T-cell (primary cell): ENCODE measurements at regions not wholly inside any gene's neighbourhood (a gene's known extent, or its start where the extent isn't known, plus 50 kb on each side); places are given as distances from the start of the nearest gene placed in this dataset.

Experiments
- ATAC-seq, 4 experiments: fragments of 200-7000 bp in 3 of 4; fragments of 150-1000 bp in 1 of 4; cut with Tn5 transposase; replicated peaks in 1 of 4; 1 replicate in 3 of 4; 2 replicates in 1 of 4; pipeline ENCODE4 v1.10.0; 2021; ENCODE audit warnings: moderate library complexity in 3 of 4, mild to moderate bottlenecking in 2 of 4, moderate number of reproducible peaks in 1 of 4
- CTCF ChIA-PET, 2 donors: fragments of 300-600 bp; sonication (Branson Sonifier 250); formaldehyde crosslinking; loops; one replicate each; lab custom pipeline; 2022; ENCODE audit warnings: antibody characterized with exemption in 2 of 2; lab: Charles Lee
- POLR2A ChIA-PET, 2 donors: fragments of 300-600 bp; sonication (Branson Sonifier 250); formaldehyde crosslinking; loops; one replicate each; lab custom pipeline; 2022; ENCODE audit warnings: antibody characterized with exemption in 2 of 2; lab: Charles Lee
- DNase-seq, 35 experiments: peaks; one replicate each; pipeline versions ENCODE4 v3.0.0 to v3.0.0-alpha.2; 2013 to 2023
- H3K27ac ChIP-seq: one replicate; pipeline ENCODE4 v1.5.1; 2013; ENCODE audit warnings: low read length
- H3K27me3 ChIP-seq, 2 experiments: replicated peaks in 1 of 2; 1 replicate in 1 of 2; 2 replicates in 1 of 2; pipeline versions ENCODE4 v1.6.1 to v1.7.0; 2013; ENCODE audit warnings: low read length in 1 of 2, mixed read lengths in 1 of 2; ENCODE audit not compliant: control insufficient read depth in 2 of 2, insufficient read depth in 2 of 2; ENCODE audit errors: extremely low read depth in 1 of 2
- H3K36me3 ChIP-seq, 2 donors: 1 replicate in 1 of 2; 2 replicates in 1 of 2; pipeline versions ENCODE4 v1.6.1 to v1.7.0; 2013; ENCODE audit warnings: low read length in 1 of 2; ENCODE audit not compliant: control insufficient read depth in 2 of 2, insufficient read depth in 1 of 2; ENCODE audit errors: extremely low read depth in 1 of 2
- H3K4me1 ChIP-seq, 2 experiments: 1 replicate in 1 of 2; 2 replicates in 1 of 2; pipeline versions ENCODE4 v1.6.1 to v1.7.0; 2013; ENCODE audit warnings: low read length in 2 of 2, mixed read lengths in 1 of 2; ENCODE audit not compliant: insufficient read depth in 2 of 2, control insufficient read depth in 1 of 2; ENCODE audit errors: extremely low read depth in 1 of 2
- H3K4me3 ChIP-seq, 2 donors: 1 replicate in 1 of 2; 2 replicates in 1 of 2; pipeline versions ENCODE4 v1.5.1 to v1.7.0; 2013; ENCODE audit warnings: mild to moderate bottlenecking in 2 of 2, low read length in 1 of 2, moderate library complexity in 1 of 2; ENCODE audit not compliant: control insufficient read depth in 1 of 2; ENCODE audit errors: extremely low read depth in 1 of 2
- H3K9me3 ChIP-seq: 2 replicates; pipeline ENCODE4 v1.7.0; 2013
- H3K27ac Mint-ChIP-seq, 2 donors: one replicate each; pipeline ENCODE4 v1.8.0; 2020 to 2021; ENCODE audit warnings: mild to moderate bottlenecking in 2 of 2, mixed read lengths in 2 of 2
- H3K27me3 Mint-ChIP-seq, 2 donors: one replicate each; pipeline ENCODE4 v1.8.0; 2021 to 2022; ENCODE audit warnings: mixed read lengths in 2 of 2
- H3K36me3 Mint-ChIP-seq: one replicate; pipeline ENCODE4 v1.8.0; 2021; ENCODE audit warnings: mixed read lengths
- H3K4me1 Mint-ChIP-seq, 3 donors: one replicate each; pipeline ENCODE4 v1.8.0; 2020 to 2022; ENCODE audit warnings: mixed read lengths in 3 of 3, mild to moderate bottlenecking in 1 of 3
- H3K4me3 Mint-ChIP-seq, 3 donors: one replicate each; pipeline ENCODE4 v1.8.0; 2020 to 2022; ENCODE audit warnings: mild to moderate bottlenecking in 3 of 3, mixed read lengths in 3 of 3, moderate library complexity in 3 of 3
- H3K9me3 Mint-ChIP-seq, 3 donors: one replicate each; pipeline ENCODE4 v1.8.0; 2020 to 2022; ENCODE audit warnings: mixed read lengths in 3 of 3
- WGBS: methylation state at CpG from one replicate; pipeline ENCODE4 v1.1.5; 2013; ENCODE audit warnings: missing lambda C conversion rate; ENCODE audit not compliant: insufficient coverage; 5-methylcytosine and 5-hydroxymethylcytosine counted together

DNA sequence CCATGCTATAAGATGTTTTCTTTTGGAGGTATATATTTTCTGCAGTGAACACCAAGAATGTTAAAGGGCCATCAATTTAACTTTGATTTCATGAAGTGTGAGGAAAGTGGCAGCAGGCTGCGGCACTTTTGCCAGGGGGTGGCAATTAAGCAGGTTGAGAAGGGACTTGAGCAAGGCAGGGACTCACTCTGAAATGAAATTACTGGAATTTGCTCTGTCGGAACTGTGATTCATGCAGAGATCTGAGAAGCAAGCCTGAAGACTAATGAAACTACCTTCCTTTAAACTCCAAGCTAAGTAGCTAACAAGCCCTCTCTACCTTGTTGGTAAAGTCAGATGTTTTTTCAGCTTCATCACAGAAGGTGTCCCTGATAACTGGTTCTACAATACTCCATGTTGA, 441.6 kb downstream of the SIPA1L2 start:
- peaks cover 0 to 6% (median 0%) of the 10 kb centered on the region in 3 donors for H3K9me3 Mint-ChIP-seq
- peaks cover 0 to 9% of the 10 kb centered on the region in 2 donors for H3K27me3 Mint-ChIP-seq
- no peaks in the 10 kb centered on the region for H3K4me1 ChIP-seq
- no peaks in the 10 kb centered on the region for H3K36me3 ChIP-seq
- WGBS: no CpG with 5 or more reads among the region's 2 CpGs
- DNase-seq (no peak), ATAC-seq (no peak)
- CTCF ChIA-PET: no interaction called here
- H3K4me3 Mint-ChIP-seq: no peak overlapping the region
- POLR2A ChIA-PET: no interaction called here
- H3K4me3 ChIP-seq: no peak overlapping the region
- no peaks in the 10 kb centered on the region for H3K4me1 Mint-ChIP-seq
- H3K27ac ChIP-seq: no peak overlapping the region
- H3K27me3 ChIP-seq: peaks cover 0 to 5% of the 10 kb centered on the region in 2 experiments
- no peaks in the 10 kb centered on the region for H3K9me3 ChIP-seq
- no peaks in the 10 kb centered on the region for H3K36me3 Mint-ChIP-seq
- H3K27ac Mint-ChIP-seq: no peak overlapping the region

GRCh38 chr1:232186931-232187330, 443.0 kb downstream of the SIPA1L2 start:
- no peaks in the 10 kb centered on the region for H3K36me3 ChIP-seq
- H3K36me3 Mint-ChIP-seq: no peaks in the 10 kb centered on the region
- no peak overlapping the region for H3K4me3 Mint-ChIP-seq
- no peak overlapping the region for H3K4me3 ChIP-seq
- H3K9me3 ChIP-seq: no peaks in the 10 kb centered on the region
- no peaks in the 10 kb centered on the region for H3K4me1 Mint-ChIP-seq
- H3K27ac ChIP-seq: no peak overlapping the region
- ChIA-PET POLR2A (no interaction called here), CTCF (no interaction called here)
- peaks cover 0 to 12% of the 10 kb centered on the region in 2 donors for H3K27me3 Mint-ChIP-seq
- WGBS: 100% methylated on average over 2 of the region's 3 CpGs
- H3K27ac Mint-ChIP-seq: no peak overlapping the region
- ATAC-seq (no peak), DNase-seq (no peak)
- H3K4me1 ChIP-seq: no peaks in the 10 kb centered on the region
- H3K27me3 ChIP-seq: peaks cover 2 to 8% of the 10 kb centered on the region in 2 experiments
- no peaks in the 10 kb centered on the region for H3K9me3 Mint-ChIP-seq

GRCh38 chr1:232184561-232185530, 445.1 kb downstream of the SIPA1L2 start:
- Mint-ChIP-seq H3K9me3 (no peaks in the 10 kb centered on the region), H3K4me1 (no peaks in the 10 kb centered on the region), H3K27ac (no peak overlapping the region), H3K36me3 (no peaks in the 10 kb centered on the region), H3K27me3 (peaks cover 3 to 12% of the 10 kb centered on the region in 2 donors), H3K4me3 (no peak overlapping the region)
- ChIA-PET POLR2A (no interaction called here), CTCF (no interaction called here)
- DNase-seq (no peak), ATAC-seq (no peak)
- Histone ChIP-seq H3K4me3 (no peak overlapping the region), H3K27me3 (peaks cover 2 to 8% of the 10 kb centered on the region in 2 experiments), H3K27ac (no peak overlapping the region), H3K4me1 (no peaks in the 10 kb centered on the region), H3K36me3 (no peaks in the 10 kb centered on the region), H3K9me3 (no peaks in the 10 kb centered on the region)
- WGBS: 84% methylated on average over 13 of the region's 18 CpGs

GRCh38 chr1:232183802-232184201, 446.1 kb downstream of the SIPA1L2 start:
- ChIA-PET CTCF (no interaction called here), POLR2A (no interaction called here)
- Mint-ChIP-seq H3K27me3 (peaks cover 3 to 15% of the 10 kb centered on the region in 2 donors), H3K27ac (no peak overlapping the region), H3K9me3 (no peaks in the 10 kb centered on the region), H3K4me3 (no peak overlapping the region), H3K36me3 (no peaks in the 10 kb centered on the region), H3K4me1 (no peaks in the 10 kb centered on the region)
- H3K36me3 ChIP-seq: no peaks in the 10 kb centered on the region
- no peak for DNase-seq
- H3K9me3 ChIP-seq: no peaks in the 10 kb centered on the region
- H3K4me3 ChIP-seq: no peak overlapping the region
- H3K27ac ChIP-seq: no peak overlapping the region
- no peak for ATAC-seq
- H3K4me1 ChIP-seq: no peaks in the 10 kb centered on the region
- H3K27me3 ChIP-seq: peaks cover 2 to 8% of the 10 kb centered on the region in 2 experiments

DNA sequence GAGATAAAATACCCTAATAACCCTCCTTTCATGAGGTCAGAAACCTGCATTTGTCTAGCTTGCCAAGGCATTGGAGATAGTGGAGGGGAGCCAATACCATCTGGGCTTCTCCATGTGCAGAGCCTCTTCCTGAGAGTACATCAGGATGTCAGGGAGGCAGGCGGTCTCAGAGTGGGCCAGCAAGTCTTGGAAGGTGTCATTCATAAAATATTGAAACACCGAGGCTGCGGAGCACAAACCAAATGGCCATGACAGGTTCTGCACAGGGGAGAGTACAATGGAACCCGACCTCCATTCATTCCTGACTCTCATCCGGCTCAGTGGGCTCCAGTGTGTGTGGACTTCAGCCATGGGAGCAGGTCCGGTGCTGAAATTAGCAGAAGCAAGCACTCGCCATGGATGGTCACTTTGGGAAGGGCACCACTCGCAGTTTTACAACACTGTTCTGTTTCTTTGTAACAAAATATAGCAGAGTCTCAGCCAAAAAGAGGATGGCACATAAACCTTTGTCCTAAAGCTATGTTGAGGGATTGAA, 446.6 kb downstream of the SIPA1L2 start:
- DNase-seq (no peak), ATAC-seq (no peak)
- Histone ChIP-seq H3K9me3 (no peaks in the 10 kb centered on the region), H3K4me3 (no peak overlapping the region), H3K27me3 (peaks cover 2 to 8% of the 10 kb centered on the region in 2 experiments), H3K4me1 (no peaks in the 10 kb centered on the region), H3K27ac (no peak overlapping the region), H3K36me3 (no peaks in the 10 kb centered on the region)
- Mint-ChIP-seq H3K27me3 (peaks cover 3 to 17% of the 10 kb centered on the region in 2 donors), H3K9me3 (no peaks in the 10 kb centered on the region), H3K4me3 (no peak overlapping the region), H3K36me3 (no peaks in the 10 kb centered on the region), H3K27ac (no peak overlapping the region), H3K4me1 (no peaks in the 10 kb centered on the region)
- CTCF ChIA-PET: no interaction called here
- 52% methylated on average over 4 of the region's 8 CpGs for WGBS
- POLR2A ChIA-PET: no interaction called here

DNA sequence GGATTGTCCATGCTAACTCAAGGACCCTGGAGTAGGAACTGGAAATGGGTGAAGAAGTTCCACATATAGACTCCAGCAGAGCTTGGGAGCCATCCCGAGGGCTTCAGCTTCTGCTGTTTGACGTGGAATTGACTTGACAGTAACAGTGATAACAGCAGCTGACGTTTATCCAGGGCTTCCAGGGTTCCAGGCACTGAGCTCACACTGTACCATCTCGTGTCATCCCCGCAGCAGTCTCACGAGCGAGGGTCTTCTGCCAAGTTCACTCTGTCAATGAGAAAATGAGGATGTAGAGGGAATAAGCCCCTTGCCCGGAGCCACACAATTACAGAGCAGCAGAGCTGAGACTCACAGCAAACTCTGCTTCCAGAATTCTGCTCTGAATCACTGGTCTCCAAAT, 447.7 kb downstream of the SIPA1L2 start:
- ChIA-PET POLR2A (no interaction called here), CTCF (no interaction called here)
- ATAC-seq (no peak), DNase-seq (no peak)
- Mint-ChIP-seq H3K4me1 (no peaks in the 10 kb centered on the region), H3K27me3 (peaks cover 3 to 12% of the 10 kb centered on the region in 2 donors), H3K27ac (no peak overlapping the region), H3K36me3 (no peaks in the 10 kb centered on the region), H3K9me3 (no peaks in the 10 kb centered on the region), H3K4me3 (no peak overlapping the region)
- H3K4me3 ChIP-seq: no peak overlapping the region
- H3K9me3 ChIP-seq: no peaks in the 10 kb centered on the region
- H3K27ac ChIP-seq: no peak overlapping the region
- 84% methylated on average over 3 of the region's 8 CpGs for WGBS
- H3K4me1 ChIP-seq: no peaks in the 10 kb centered on the region
- peaks cover 2 to 8% of the 10 kb centered on the region in 2 experiments for H3K27me3 ChIP-seq
- H3K36me3 ChIP-seq: no peaks in the 10 kb centered on the region
